ENCODE measurements at regions not wholly inside any gene's neighbourhood (a gene's known extent, or its start where the extent isn't known, plus 50 kb on each side); places are given as distances from the start of the nearest gene placed in this dataset.

DNA sequence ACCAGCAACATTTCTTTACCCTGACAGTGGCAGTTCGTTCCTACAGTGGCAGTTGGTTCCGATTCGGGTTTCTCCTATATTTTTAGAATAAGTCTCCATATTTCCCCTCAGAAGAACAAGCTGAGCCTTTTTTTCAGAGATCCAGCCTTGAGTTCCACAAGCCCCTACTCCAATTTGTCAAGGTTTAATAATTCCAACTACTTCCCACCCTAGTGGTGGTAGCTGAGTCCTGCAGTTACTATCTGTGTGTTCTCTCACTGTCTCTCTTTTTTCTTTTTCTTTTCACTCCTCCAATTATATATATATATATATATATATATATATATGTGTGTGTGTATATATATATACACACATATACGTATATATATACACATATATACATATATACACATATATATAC is 1347.3 kb downstream of the PCDH9 start:
- H3K9me3 Mint-ChIP-seq = peaks cover 14% of the 10 kb centered on the region
- no peak for ATAC-seq
- H3K4me3 Mint-ChIP-seq = no peak overlapping the region
- no peaks in the 10 kb centered on the region for H3K4me1 Mint-ChIP-seq
- H3K36me3 Mint-ChIP-seq (ENCODE audit: low read depth) = no peaks in the 10 kb centered on the region
- H3K27ac Mint-ChIP-seq = no peak overlapping the region
- no peak for DNase-seq
- H3K27me3 Mint-ChIP-seq = no peaks in the 10 kb centered on the region

DNA sequence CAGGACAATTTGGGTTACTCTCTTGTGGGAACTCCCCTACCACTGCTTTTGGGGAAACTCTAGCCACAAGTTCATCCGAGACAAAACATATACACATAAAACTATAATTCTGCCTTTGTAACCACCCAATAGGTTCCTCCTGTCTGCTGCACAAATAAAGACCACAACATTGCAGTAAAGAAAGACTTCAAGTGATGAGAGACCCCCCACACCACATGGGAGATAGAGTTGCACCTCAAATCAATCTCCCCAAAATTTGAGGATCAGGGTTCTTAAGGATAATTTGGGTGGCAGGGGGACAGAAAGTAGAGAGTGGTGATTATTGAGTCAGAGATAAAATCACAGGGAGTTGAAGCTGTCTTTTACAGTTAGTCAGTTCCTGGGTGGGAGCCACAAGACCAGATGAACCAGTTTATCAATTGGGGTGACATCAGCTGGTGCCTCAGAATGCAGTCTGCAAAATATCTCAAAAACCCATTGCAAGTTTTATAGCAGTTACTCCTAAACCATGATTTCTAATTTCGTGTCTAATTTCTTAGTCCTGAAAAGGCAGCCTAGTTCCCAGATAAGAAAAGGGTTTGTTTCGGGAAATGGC is 1348.5 kb downstream of the PCDH9 start:
- no peak for ATAC-seq
- H3K36me3 Mint-ChIP-seq (ENCODE audit: low read depth) = no peaks in the 10 kb centered on the region
- peaks cover 14% of the 10 kb centered on the region for H3K9me3 Mint-ChIP-seq
- no peak overlapping the region for H3K27ac Mint-ChIP-seq
- H3K27me3 Mint-ChIP-seq = no peaks in the 10 kb centered on the region
- H3K4me3 Mint-ChIP-seq = no peak overlapping the region
- no peak for DNase-seq
- no peaks in the 10 kb centered on the region for H3K4me1 Mint-ChIP-seq

GRCh38 chr13:65875031-65875430 is 1355.1 kb downstream of the PCDH9 start:
- H3K27ac Mint-ChIP-seq = no peak overlapping the region
- DNase-seq (no peak), ATAC-seq (no peak)
- no peaks in the 10 kb centered on the region for H3K4me1 Mint-ChIP-seq
- no peaks in the 10 kb centered on the region for H3K36me3 Mint-ChIP-seq (ENCODE audit: low read depth)
- no peak overlapping the region for H3K4me3 Mint-ChIP-seq
- H3K9me3 Mint-ChIP-seq = peaks cover 4% of the 10 kb centered on the region
- no peaks in the 10 kb centered on the region for H3K27me3 Mint-ChIP-seq

DNA sequence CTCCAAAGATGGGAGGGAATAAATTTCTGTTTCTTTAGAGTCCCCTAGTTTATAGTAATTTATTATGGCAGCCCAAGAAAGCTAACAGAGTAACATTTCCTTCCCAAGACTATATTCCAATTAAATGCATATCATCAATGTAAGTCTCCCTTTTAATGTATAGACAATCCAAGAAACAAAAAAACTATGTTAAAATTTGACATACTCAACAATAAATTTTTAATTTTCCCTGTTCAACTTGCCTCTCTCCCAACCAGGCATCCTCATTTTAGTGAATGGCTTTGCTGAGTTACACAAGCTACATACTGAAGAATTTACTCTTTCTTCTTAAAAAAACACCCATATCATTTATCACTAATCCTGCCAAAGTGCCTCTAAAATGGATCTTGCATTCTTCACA is 1357.7 kb downstream of the PCDH9 start:
- ATAC-seq = no peak
- H3K27ac Mint-ChIP-seq = no peak overlapping the region
- no peaks in the 10 kb centered on the region for H3K27me3 Mint-ChIP-seq
- no peak for DNase-seq
- H3K4me3 Mint-ChIP-seq = no peak overlapping the region
- no peaks in the 10 kb centered on the region for H3K4me1 Mint-ChIP-seq
- no peaks in the 10 kb centered on the region for H3K36me3 Mint-ChIP-seq (ENCODE audit: low read depth)
- peaks cover 5% of the 10 kb centered on the region for H3K9me3 Mint-ChIP-seq

- Mint-ChIP-seq H3K27ac (no peak overlapping the region), H3K36me3 (ENCODE audit: low read depth) (no peaks in the 10 kb centered on the region), H3K9me3 (peaks cover 7% of the 10 kb centered on the region), H3K4me3 (no peak overlapping the region), H3K27me3 (no peaks in the 10 kb centered on the region), H3K4me1 (no peaks in the 10 kb centered on the region)
- ATAC-seq = no peak
- DNase-seq = no peak
Measured at GRCh38 chr13:65868884-65869283, 1361.3 kb downstream of the PCDH9 start.

GRCh38 chr13:65868099-65868498 is 1362.0 kb downstream of the PCDH9 start:
- ATAC-seq (no peak), DNase-seq (no peak)
- Mint-ChIP-seq H3K36me3 (ENCODE audit: low read depth) (no peaks in the 10 kb centered on the region), H3K4me1 (no peaks in the 10 kb centered on the region), H3K27me3 (no peaks in the 10 kb centered on the region), H3K27ac (no peak overlapping the region), H3K9me3 (peaks cover 7% of the 10 kb centered on the region), H3K4me3 (no peak overlapping the region)

GRCh38 chr13:65866138-65866537 is 1364.0 kb downstream of the PCDH9 start:
- no peak overlapping the region for H3K4me3 Mint-ChIP-seq
- peaks cover 5% of the 10 kb centered on the region for H3K9me3 Mint-ChIP-seq
- no peak overlapping the region for H3K27ac Mint-ChIP-seq
- no peaks in the 10 kb centered on the region for H3K4me1 Mint-ChIP-seq
- no peak for ATAC-seq
- no peaks in the 10 kb centered on the region for H3K36me3 Mint-ChIP-seq (ENCODE audit: low read depth)
- H3K27me3 Mint-ChIP-seq = no peaks in the 10 kb centered on the region
- DNase-seq = no peak

- H3K4me1 Mint-ChIP-seq = no peaks in the 10 kb centered on the region
- no peak overlapping the region for H3K27ac Mint-ChIP-seq
- H3K36me3 Mint-ChIP-seq (ENCODE audit: low read depth) = no peaks in the 10 kb centered on the region
- no peak overlapping the region for H3K4me3 Mint-ChIP-seq
- no peak for DNase-seq
- peaks cover 4% of the 10 kb centered on the region for H3K9me3 Mint-ChIP-seq
- H3K27me3 Mint-ChIP-seq = no peaks in the 10 kb centered on the region
- no peak for ATAC-seq
Measured at GRCh38 chr13:65865206-65865605, 1364.9 kb downstream of the PCDH9 start.

DNA sequence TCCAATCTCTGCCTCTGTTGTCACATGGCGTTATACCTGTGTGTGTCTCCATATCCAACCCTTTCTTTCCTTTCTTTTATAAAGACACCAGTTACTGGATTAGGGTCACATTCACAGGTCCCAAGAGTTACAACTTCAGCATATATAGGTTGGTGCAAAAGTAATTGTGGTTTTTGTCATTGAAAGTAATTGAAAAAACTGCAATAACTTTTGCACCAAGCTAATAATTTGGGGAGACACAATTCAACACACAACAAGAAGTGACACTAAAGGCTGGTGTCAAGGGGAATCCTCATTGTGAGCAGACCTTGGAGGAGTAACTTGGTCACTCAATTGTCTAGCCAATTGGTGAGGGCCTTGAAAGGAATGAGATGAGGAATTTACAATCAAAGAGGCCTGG is 1366.1 kb downstream of the PCDH9 start:
- ATAC-seq (no peak), DNase-seq (no peak)
- Mint-ChIP-seq H3K4me1 (no peaks in the 10 kb centered on the region), H3K27ac (no peak overlapping the region), H3K27me3 (no peaks in the 10 kb centered on the region), H3K36me3 (ENCODE audit: low read depth) (no peaks in the 10 kb centered on the region), H3K9me3 (peaks cover 4% of the 10 kb centered on the region), H3K4me3 (no peak overlapping the region)

GRCh38 chr13:65860306-65860705 is 1369.8 kb downstream of the PCDH9 start:
- H3K4me3 Mint-ChIP-seq = no peak overlapping the region
- H3K36me3 Mint-ChIP-seq (ENCODE audit: low read depth) = no peaks in the 10 kb centered on the region
- H3K27ac Mint-ChIP-seq = no peak overlapping the region
- no peaks in the 10 kb centered on the region for H3K9me3 Mint-ChIP-seq
- H3K27me3 Mint-ChIP-seq = no peaks in the 10 kb centered on the region
- H3K4me1 Mint-ChIP-seq = no peaks in the 10 kb centered on the region
- ATAC-seq = no peak
- DNase-seq = no peak

DNA sequence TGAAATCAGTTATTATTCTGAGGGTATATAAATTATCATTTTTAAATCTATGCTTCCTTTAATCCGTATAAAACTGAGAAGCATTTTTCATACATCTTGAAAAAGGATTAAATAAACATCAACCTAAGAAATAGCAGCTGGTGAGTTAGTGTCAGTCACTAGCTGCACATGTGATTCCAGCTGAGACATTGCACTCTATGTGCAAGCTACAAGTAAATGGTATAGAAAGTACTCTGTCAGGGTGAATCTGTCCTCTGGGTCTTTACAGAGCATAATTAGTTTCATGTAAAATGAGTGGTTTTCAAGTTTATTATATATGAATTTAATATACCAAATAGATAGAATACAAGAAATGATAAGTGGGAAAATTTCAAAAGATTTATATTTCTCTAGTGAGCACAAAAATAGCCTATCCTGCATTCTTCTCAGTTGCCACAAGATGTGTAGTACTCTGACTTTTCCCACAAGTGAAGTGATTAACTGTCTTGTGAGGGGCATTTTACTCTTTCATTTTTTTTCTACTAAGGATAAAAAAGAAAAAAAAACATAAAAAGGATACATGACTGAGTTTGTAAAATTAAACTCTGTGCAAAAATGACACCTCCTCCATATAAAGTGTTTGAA is 1372.1 kb downstream of the PCDH9 start:
- ATAC-seq (no peak), DNase-seq (no peak)
- Mint-ChIP-seq H3K4me3 (no peak overlapping the region), H3K9me3 (no peaks in the 10 kb centered on the region), H3K36me3 (ENCODE audit: low read depth) (no peaks in the 10 kb centered on the region), H3K4me1 (no peaks in the 10 kb centered on the region), H3K27ac (no peak overlapping the region), H3K27me3 (no peaks in the 10 kb centered on the region)

- Mint-ChIP-seq H3K4me1 (no peaks in the 10 kb centered on the region), H3K27ac (no peak overlapping the region), H3K27me3 (no peaks in the 10 kb centered on the region), H3K4me3 (no peak overlapping the region), H3K9me3 (no peaks in the 10 kb centered on the region), H3K36me3 (ENCODE audit: low read depth) (no peaks in the 10 kb centered on the region)
- ATAC-seq = no peak
- no peak for DNase-seq
Measured at GRCh38 chr13:65856431-65856830, 1373.7 kb downstream of the PCDH9 start.

DNA sequence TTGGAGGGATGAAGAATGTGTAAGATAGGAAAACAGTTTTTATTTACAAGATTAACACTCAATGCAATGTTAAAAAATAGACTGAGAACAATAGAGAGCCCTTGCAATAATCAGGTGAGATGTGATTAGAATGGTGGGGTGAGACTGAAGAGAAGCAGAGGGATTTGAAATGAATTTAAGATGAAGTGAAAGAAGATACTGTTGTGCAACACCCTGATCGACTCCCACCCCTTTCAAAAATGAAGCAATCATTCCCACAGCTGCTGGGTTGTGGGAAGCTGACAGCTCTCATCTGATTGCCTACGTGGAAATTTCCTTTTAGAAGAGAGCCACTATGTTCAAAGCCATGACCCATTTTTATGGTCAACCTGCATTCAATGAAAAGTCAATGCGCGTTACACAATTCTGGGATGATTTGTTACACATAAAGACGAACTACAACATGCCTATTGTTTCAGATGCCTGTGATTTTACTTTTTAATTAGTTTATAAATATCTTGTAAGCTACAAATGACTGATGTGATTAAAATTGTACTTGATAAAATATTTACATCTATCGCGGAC is 1374.8 kb downstream of the PCDH9 start:
- Mint-ChIP-seq H3K4me1 (no peaks in the 10 kb centered on the region), H3K36me3 (ENCODE audit: low read depth) (no peaks in the 10 kb centered on the region), H3K4me3 (no peak overlapping the region), H3K9me3 (peaks cover 3% of the 10 kb centered on the region), H3K27ac (no peak overlapping the region), H3K27me3 (no peaks in the 10 kb centered on the region)
- no peak for ATAC-seq
- DNase-seq = no peak

GRCh38 chr13:65854431-65854830 is 1375.7 kb downstream of the PCDH9 start:
- no peaks in the 10 kb centered on the region for H3K36me3 Mint-ChIP-seq (ENCODE audit: low read depth)
- no peak overlapping the region for H3K4me3 Mint-ChIP-seq
- no peak for ATAC-seq
- no peaks in the 10 kb centered on the region for H3K27me3 Mint-ChIP-seq
- no peaks in the 10 kb centered on the region for H3K4me1 Mint-ChIP-seq
- no peak overlapping the region for H3K27ac Mint-ChIP-seq
- DNase-seq = no peak
- H3K9me3 Mint-ChIP-seq = peaks cover 3% of the 10 kb centered on the region

GRCh38 chr13:65844266-65844841 is 1385.8 kb downstream of the PCDH9 start:
- no peaks in the 10 kb centered on the region for H3K9me3 Mint-ChIP-seq
- ATAC-seq (no peak), DNase-seq (no peak)
- no peaks in the 10 kb centered on the region for H3K27me3 Mint-ChIP-seq
- no peak overlapping the region for H3K27ac Mint-ChIP-seq
- peaks cover 2% of the 10 kb centered on the region for H3K36me3 Mint-ChIP-seq (ENCODE audit: low read depth)
- no peaks in the 10 kb centered on the region for H3K4me1 Mint-ChIP-seq
- H3K4me3 Mint-ChIP-seq = no peak overlapping the region
